ENCODE measurements at regions not wholly inside any gene's neighbourhood (a gene's known extent, or its start where the extent isn't known, plus 50 kb on each side); places are given as distances from the start of the nearest gene placed in this dataset.

DNA sequence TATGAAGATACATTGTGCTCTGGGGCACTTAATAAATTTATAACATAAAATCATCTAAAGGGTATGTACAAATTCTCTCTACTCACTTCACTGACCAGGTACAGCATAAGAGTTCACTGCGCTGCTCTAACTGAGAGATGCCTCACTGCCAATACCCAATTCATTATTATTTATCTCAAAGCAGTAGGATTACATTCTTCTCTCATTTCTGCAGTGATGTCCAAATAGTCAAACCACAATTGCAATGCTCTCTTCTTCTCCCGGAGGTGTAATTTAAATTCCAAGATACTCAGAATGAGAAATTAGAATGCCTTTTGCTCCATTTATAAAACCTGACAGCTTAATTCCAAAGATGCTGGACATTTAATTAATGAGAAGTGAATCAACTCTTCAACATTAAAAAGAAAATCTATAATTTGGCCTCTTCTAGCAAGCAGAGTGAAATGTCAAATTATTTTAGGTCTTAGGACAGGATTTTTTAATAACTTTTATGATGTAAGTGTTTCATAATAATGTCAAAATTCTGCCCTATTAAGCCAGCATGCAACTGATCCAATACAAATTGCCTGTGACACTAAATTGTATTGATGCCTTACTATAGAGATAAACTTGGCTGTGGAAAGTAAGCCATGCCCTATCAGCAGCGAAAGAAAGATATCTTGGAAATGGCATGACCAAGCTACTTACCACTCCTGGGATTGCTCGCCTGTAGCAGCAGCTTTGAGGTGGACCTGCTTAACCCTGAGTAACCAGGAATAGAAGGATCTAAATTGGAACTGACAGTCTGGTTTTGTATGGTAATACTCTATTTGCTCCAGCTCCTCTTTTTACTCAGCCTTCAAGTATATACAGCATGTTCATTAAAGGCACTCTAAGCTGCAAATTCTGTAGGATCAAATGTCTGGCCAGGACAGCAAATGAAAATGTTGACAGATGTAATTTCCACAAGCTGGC, 374.2 kb upstream of the TYRP1 start:
- TF ChIP-seq POLR2A (IDR thresholded peaks at IDR 0.05): no peak
- TF ChIP-seq, protein P1, sequence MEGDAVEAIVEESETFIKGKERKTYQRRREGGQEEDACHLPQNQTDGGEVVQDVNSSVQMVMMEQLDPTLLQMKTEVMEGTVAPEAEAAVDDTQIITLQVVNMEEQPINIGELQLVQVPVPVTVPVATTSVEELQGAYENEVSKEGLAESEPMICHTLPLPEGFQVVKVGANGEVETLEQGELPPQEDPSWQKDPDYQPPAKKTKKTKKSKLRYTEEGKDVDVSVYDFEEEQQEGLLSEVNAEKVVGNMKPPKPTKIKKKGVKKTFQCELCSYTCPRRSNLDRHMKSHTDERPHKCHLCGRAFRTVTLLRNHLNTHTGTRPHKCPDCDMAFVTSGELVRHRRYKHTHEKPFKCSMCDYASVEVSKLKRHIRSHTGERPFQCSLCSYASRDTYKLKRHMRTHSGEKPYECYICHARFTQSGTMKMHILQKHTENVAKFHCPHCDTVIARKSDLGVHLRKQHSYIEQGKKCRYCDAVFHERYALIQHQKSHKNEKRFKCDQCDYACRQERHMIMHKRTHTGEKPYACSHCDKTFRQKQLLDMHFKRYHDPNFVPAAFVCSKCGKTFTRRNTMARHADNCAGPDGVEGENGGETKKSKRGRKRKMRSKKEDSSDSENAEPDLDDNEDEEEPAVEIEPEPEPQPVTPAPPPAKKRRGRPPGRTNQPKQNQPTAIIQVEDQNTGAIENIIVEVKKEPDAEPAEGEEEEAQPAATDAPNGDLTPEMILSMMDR (IDR thresholded peaks at IDR 0.05 in 4 of 5, conservative IDR thresholded peaks at IDR 0.05 in 1 of 5): no peak
